OCI-LY7 (cell line): ENCODE measurements at regions not wholly inside any gene's neighbourhood (a gene's known extent, or its start where the extent isn't known, plus 50 kb on each side); places are given as distances from the start of the nearest gene placed in this dataset.

Experiments
- BruUV-seq: library from RNA; stranded (reverse); fragments of 400-500 nt; replicated peaks from 2 replicates; lab custom pipeline; 2021; lab: Mats Ljungman, UMichigan
- CTCF ChIA-PET: fragments of 300-600 bp; sonication (Branson Sonifier 250); formaldehyde crosslinking; loops from one replicate; lab custom pipeline; 2022; ENCODE audit warnings: antibody characterized with exemption; ENCODE audit not compliant: unreplicated experiment; lab: Charles Lee
- POLR2A ChIA-PET: fragments of 300-600 bp; sonication (Branson Sonifier 250); formaldehyde crosslinking; loops from one replicate; lab custom pipeline; 2022; ENCODE audit warnings: antibody characterized with exemption; lab: Charles Lee
- DNase-seq: peaks from one replicate; pipeline ENCODE4 v3.0.0-alpha.2; 2015; ENCODE audit warnings: low spot score
- H2AFZ ChIP-seq: fragments of 200-600 bp; sonication (generic), shearing (Covaris generic); 2 replicates; pipeline ENCODE4 v1.6.1; 2014; ENCODE audit warnings: mild to moderate bottlenecking, antibody characterized with exemption, low read length, moderate library complexity
- H3K27ac ChIP-seq: fragments of 200-600 bp; sonication (generic); 2 replicates; pipeline ENCODE4 v1.5.1; 2014; ENCODE audit warnings: mixed run types, low read depth, mild to moderate bottlenecking, moderate library complexity, low read length, inconsistent platforms; ENCODE audit not compliant: poor library complexity, severe bottlenecking
- H3K36me3 ChIP-seq: fragments of 200-600 bp; sonication (generic); 2 replicates; pipeline ENCODE4 v1.6.1; 2014; ENCODE audit warnings: mild to moderate bottlenecking, antibody characterized with exemption, low read length, moderate library complexity, mixed read lengths; ENCODE audit not compliant: insufficient read depth
- H3K4me1 ChIP-seq: fragments of 200-600 bp; sonication (generic); 2 replicates; pipeline ENCODE4 v1.5.1; 2014; ENCODE audit warnings: mild to moderate bottlenecking, low read length; ENCODE audit not compliant: insufficient read depth, poor library complexity, severe bottlenecking
- H3K4me2 ChIP-seq: fragments of 200-600 bp; sonication (generic); 2 replicates; pipeline ENCODE4 v1.6.1; 2014; ENCODE audit warnings: mild to moderate bottlenecking, low read length
- H3K4me3 ChIP-seq: fragments of 200-600 bp; sonication (generic); 2 replicates; pipeline ENCODE4 v1.5.1; 2014; ENCODE audit warnings: mild to moderate bottlenecking, low read depth, low read length; ENCODE audit not compliant: poor library complexity, severe bottlenecking
- H3K79me2 ChIP-seq: fragments of 200-600 bp; sonication (generic); 2 replicates; pipeline ENCODE4 v1.6.1; 2016; ENCODE audit warnings: low read depth, mild to moderate bottlenecking, low read length, moderate library complexity, mixed read lengths; ENCODE audit not compliant: insufficient read depth
- H3K9me2 ChIP-seq: fragments of 200-600 bp; sonication (generic); 2 replicates; pipeline ENCODE4 v1.6.1; 2016; ENCODE audit warnings: mild to moderate bottlenecking, low read length, mixed read lengths; ENCODE audit not compliant: insufficient read depth
- H3K9me3 ChIP-seq: fragments of 200-600 bp; sonication (generic); 2 replicates; pipeline ENCODE4 v1.6.1; 2014; ENCODE audit warnings: mild to moderate bottlenecking, mixed run types, low read length, mixed read lengths
- H4K20me1 ChIP-seq: fragments of 200-600 bp; sonication (generic); 2 replicates; pipeline ENCODE4 v1.6.1; 2014; ENCODE audit warnings: mild to moderate bottlenecking, antibody characterized with exemption, low read length, moderate library complexity, mixed read lengths; ENCODE audit not compliant: insufficient read depth
- CTCF ChIP-seq: fragments of 200-600 bp; sonication (generic); conservative IDR thresholded peaks from 2 replicates; pipeline ENCODE4 v1.5.1; 2014; ENCODE audit warnings: mild to moderate bottlenecking, antibody characterized with exemption, low read length, moderate library complexity, mixed read lengths
- EZH2phosphoT487 ChIP-seq: fragments of 200-600 bp; sonication (generic); IDR thresholded peaks from 2 replicates; pipeline ENCODE4 v1.6.1; 2018; ENCODE audit warnings: low read depth, borderline replicate concordance, mild to moderate bottlenecking, mixed run types, antibody characterized with exemption, low read length, moderate library complexity, mixed read lengths
- intact Hi-C: fragments of 100-400 bp; cut with micrococcal nuclease; formaldehyde crosslinking; loops from one replicate; pipeline ENCODE4 v1.10.0; 2022; ENCODE audit not compliant: unreplicated experiment

DNA sequence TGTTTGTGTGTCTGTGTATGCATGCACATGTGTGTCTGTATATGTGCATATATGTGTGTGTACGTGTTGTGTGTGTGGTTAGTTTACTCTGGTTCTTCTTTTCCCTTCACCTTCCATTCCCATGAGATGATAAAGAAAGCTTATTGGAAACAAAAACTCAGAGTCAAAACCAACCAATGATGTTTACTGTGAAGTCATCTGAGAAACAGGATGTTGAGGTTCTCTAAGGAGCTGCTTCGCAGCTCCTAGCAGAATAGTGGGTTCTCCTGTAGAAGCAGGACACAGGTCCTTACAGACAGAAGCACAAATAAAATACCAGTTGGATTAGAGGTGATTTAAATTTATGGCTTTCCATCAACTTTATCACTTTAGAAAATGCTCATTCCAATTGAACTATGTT, 256.1 kb upstream of the PLET1 start:
- TF ChIP-seq EZH2phosphoT487: no peak
- no peak for TF ChIP-seq CTCF
- no TSS peak for BruUV-seq
- ChIA-PET CTCF (no interaction called here), POLR2A (interaction anchor here (0.8 kb wide), 1 partner anchor 223 kb away, joined by 3 read pairs; no protein-coding TSS in a partner anchor)
- no peak for DNase-seq
- Histone ChIP-seq H3K79me2 (no peaks in the 10 kb centered on the region), H3K27ac (no peak overlapping the region), H3K4me3 (no peak overlapping the region), H2AFZ (no peak overlapping the region), H3K9me2 (no peaks in the 10 kb centered on the region), H3K36me3 (no peaks in the 10 kb centered on the region), H3K4me2 (no peak overlapping the region), H3K4me1 (no peaks in the 10 kb centered on the region), H3K9me3 (no peaks in the 10 kb centered on the region), H4K20me1 (no peaks in the 10 kb centered on the region)
- intact Hi-C loops: no loop called here

DNA sequence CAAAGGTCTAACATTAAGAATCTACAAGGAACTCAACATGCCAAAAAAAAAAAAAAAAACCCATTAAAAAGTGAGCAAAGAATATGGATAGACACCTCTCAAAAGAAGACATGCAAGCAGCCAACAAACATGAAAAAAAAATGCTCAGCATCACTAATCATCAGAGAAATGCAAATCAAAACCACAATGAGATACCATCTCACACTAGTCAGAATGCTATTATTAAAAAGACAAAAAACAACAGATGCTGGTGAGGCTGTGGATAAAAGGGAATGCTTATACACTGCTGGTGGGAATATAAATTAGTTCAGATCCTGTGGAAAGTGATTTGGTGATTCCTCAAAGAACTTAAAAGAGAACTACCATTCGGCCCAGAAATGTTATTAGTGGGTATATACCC, 257.7 kb upstream of the PLET1 start:
- Histone ChIP-seq H3K9me3 (no peaks in the 10 kb centered on the region), H3K4me3 (no peak overlapping the region), H3K79me2 (no peaks in the 10 kb centered on the region), H3K4me2 (no peak overlapping the region), H3K36me3 (no peaks in the 10 kb centered on the region), H4K20me1 (no peaks in the 10 kb centered on the region), H3K4me1 (no peaks in the 10 kb centered on the region), H3K9me2 (no peaks in the 10 kb centered on the region), H2AFZ (no peak overlapping the region), H3K27ac (no peak overlapping the region)
- POLR2A ChIA-PET: interaction anchor here (0.7 kb wide), 1 partner anchor 43 kb away, joined by 9 read pairs; no protein-coding TSS in a partner anchor
- intact Hi-C loops: no loop called here
- no peak for TF ChIP-seq EZH2phosphoT487
- no peak for TF ChIP-seq CTCF
- CTCF ChIA-PET: no interaction called here
- BruUV-seq: no TSS peak
- DNase-seq: no peak

- CTCF ChIA-PET: no interaction called here
Measured at GRCh38 chr11:112519751-112520150, 259.1 kb upstream of the PLET1 start.

More at GRCh38 chr11:112519751-112520150, 259.1 kb upstream of the PLET1 start:
- intact Hi-C loops: no loop called here
- H4K20me1 ChIP-seq: no peaks in the 10 kb centered on the region
- no peaks in the 10 kb centered on the region for H3K4me1 ChIP-seq
- TF ChIP-seq CTCF (no peak), EZH2phosphoT487 (no peak)
- H3K4me2 ChIP-seq: no peak overlapping the region
- H3K36me3 ChIP-seq: no peaks in the 10 kb centered on the region
- peak; percentile 8 for DNase-seq
- no peaks in the 10 kb centered on the region for H3K9me2 ChIP-seq
- H2AFZ ChIP-seq: no peak overlapping the region
- H3K27ac ChIP-seq: no peak overlapping the region
- POLR2A ChIA-PET: interaction anchor here (0.7 kb wide), 1 partner anchor 351 kb away, joined by 3 read pairs; no protein-coding TSS in a partner anchor
- no TSS peak for BruUV-seq
- no peak overlapping the region for H3K4me3 ChIP-seq
- no peaks in the 10 kb centered on the region for H3K9me3 ChIP-seq
- no peaks in the 10 kb centered on the region for H3K79me2 ChIP-seq
